SK-N-SH (cell line): ENCODE measurements at regions not wholly inside any gene's neighbourhood (a gene's known extent, or its start where the extent isn't known, plus 50 kb on each side); places are given as distances from the start of the nearest gene placed in this dataset.

Source experiments
- CTCF ChIA-PET: fragments of 300-600, 350-600 bp; formaldehyde crosslinking; extraction: SDS; loops from one replicate; lab custom pipeline; 2021; lab: Yijun Ruan, JAX
- POLR2A ChIA-PET: fragments of 350-600 bp; sonication (Branson Sonifier 250); formaldehyde crosslinking; extraction: SDS; loops from one replicate; lab custom pipeline; 2020; ENCODE audit warnings: antibody characterized with exemption, inconsistent platforms; lab: Yijun Ruan, JAX
- DNase-seq: peaks from one replicate; pipeline ENCODE4 v3.0.0; 2012
- H2AFZ ChIP-seq: fragments of 200-600 bp; sonication (generic); 2 replicates; pipeline ENCODE4 v1.8.1; 2016; ENCODE audit warnings: antibody characterized with exemption, mild to moderate bottlenecking, low read depth
- H3F3A ChIP-seq: fragments of 200-600 bp; sonication (generic); replicated peaks from 2 replicates; pipeline ENCODE3; 2016; ENCODE audit warnings: antibody characterized with exemption, mild to moderate bottlenecking; ENCODE audit not compliant: insufficient read depth
- H3K27ac ChIP-seq, 2 experiments: fragments of 200-500 bp in 1 of 2; fragments of 200-600 bp in 1 of 2; sonication (Bioruptor generic) in 1 of 2; sonication (generic), shearing (Covaris generic) in 1 of 2; 2 replicates each; pipeline versions ENCODE4 v1.5.1 to v1.6.1; 2014 to 2016; ENCODE audit warnings: low read depth in 2 of 2, inconsistent platforms in 1 of 2, low read length in 1 of 2, mild to moderate bottlenecking in 1 of 2, mixed read lengths in 1 of 2
- H3K27me3 ChIP-seq: fragments of 200-600 bp; sonication (generic), shearing (Covaris generic); 2 replicates; pipeline ENCODE4 v1.6.1; 2016; ENCODE audit warnings: mixed run types; ENCODE audit not compliant: insufficient read depth
- H3K36me3 ChIP-seq, 2 experiments: fragments of 200-500 bp in 1 of 2; fragments of 200-600 bp in 1 of 2; sonication (Bioruptor generic) in 1 of 2; sonication (generic) in 1 of 2; replicated peaks in 1 of 2; 2 replicates each; pipeline versions ENCODE3 to v1.5.1; 2014 to 2016; ENCODE audit warnings: low read length in 1 of 2, mild to moderate bottlenecking in 1 of 2; ENCODE audit not compliant: insufficient read depth in 2 of 2, control insufficient read depth in 1 of 2
- H3K4me1 ChIP-seq, 2 experiments: fragments of 200-500 bp in 1 of 2; fragments of 200-600 bp in 1 of 2; sonication (Bioruptor generic) in 1 of 2; sonication (generic), shearing (Covaris generic) in 1 of 2; 2 replicates each; pipeline versions ENCODE4 v1.5.1 to v1.6.1; 2014 to 2016; ENCODE audit warnings: low read depth in 1 of 2, low read length in 1 of 2, mixed run types in 1 of 2; ENCODE audit not compliant: insufficient read depth in 2 of 2, control insufficient read depth in 1 of 2
- H3K4me2 ChIP-seq: fragments of 200-600 bp; sonication (generic), shearing (Covaris generic); 2 replicates; pipeline ENCODE4 v1.6.1; 2017; ENCODE audit warnings: mixed run types
- H3K4me3 ChIP-seq, 2 experiments: fragments of 200-500 bp in 1 of 2; fragments of 200-600 bp in 1 of 2; sonication (Bioruptor generic) in 1 of 2; sonication (generic), shearing (Covaris generic) in 1 of 2; 2 replicates each; pipeline versions ENCODE4 v1.5.1 to v1.8.1; 2014 to 2016; ENCODE audit warnings: low read depth in 2 of 2, inconsistent platforms in 1 of 2, low read length in 1 of 2, mild to moderate bottlenecking in 1 of 2, mixed read lengths in 1 of 2, moderate library complexity in 1 of 2
- H3K79me2 ChIP-seq: fragments of 200-600 bp; sonication (generic); 2 replicates; pipeline ENCODE4 v1.8.1; 2017; ENCODE audit warnings: mild to moderate bottlenecking; ENCODE audit not compliant: insufficient read depth
- H3K9ac ChIP-seq: fragments of 200-600 bp; sonication (generic); 2 replicates; pipeline ENCODE4 v1.6.1; 2017; ENCODE audit warnings: mixed run types
- H3K9me2 ChIP-seq: fragments of 200-600 bp; sonication (generic); 2 replicates; pipeline ENCODE4 v1.6.1; 2017; ENCODE audit warnings: mixed run types
- H3K9me3 ChIP-seq: fragments of 200-600 bp; sonication (generic); 2 replicates; pipeline ENCODE4 v1.6.1; 2017; ENCODE audit warnings: mixed run types, mild to moderate bottlenecking, moderate library complexity
- H4K20me1 ChIP-seq: fragments of 200-600 bp; sonication (generic); 2 replicates; pipeline ENCODE4 v1.6.1; 2017; ENCODE audit warnings: mild to moderate bottlenecking, mixed run types; ENCODE audit not compliant: insufficient read depth
- CHD2 ChIP-seq: fragments of 150-350 bp; IDR thresholded peaks from 2 replicates; pipeline ENCODE4 v1.6.1; 2018; ENCODE audit warnings: low read length; ENCODE audit not compliant: partially characterized antibody
- MXI1 ChIP-seq: IDR thresholded peaks from 2 replicates; pipeline ENCODE4 v1.6.1; 2012; ENCODE audit warnings: mild to moderate bottlenecking, low read depth, low read length, improper control_type of control experiment
- RAD21 ChIP-seq: IDR thresholded peaks from 2 replicates; pipeline ENCODE4 v1.6.1; 2012; ENCODE audit warnings: mild to moderate bottlenecking, low read length
- RCOR1 ChIP-seq: fragments of 150-350 bp; IDR thresholded peaks from 2 replicates; pipeline ENCODE4 v1.6.1; 2017; ENCODE audit warnings: antibody characterized with exemption, low read length
- REST ChIP-seq: IDR thresholded peaks from 2 replicates; pipeline ENCODE4 v1.6.1; 2012; ENCODE audit warnings: mild to moderate bottlenecking, low read depth, low read length, moderate library complexity
- SIN3A ChIP-seq: IDR thresholded peaks from 2 replicates; pipeline ENCODE4 v1.6.1; 2012; ENCODE audit warnings: low read depth, mild to moderate bottlenecking, low read length, moderate library complexity, borderline replicate concordance
- USF1 ChIP-seq: IDR thresholded peaks from 2 replicates; pipeline ENCODE4 v1.4.0; 2012; ENCODE audit warnings: low read depth, borderline replicate concordance
- ZBTB33 ChIP-seq: IDR thresholded peaks from 2 replicates; pipeline ENCODE4 v1.4.0; 2012; ENCODE audit warnings: low read depth, borderline replicate concordance
- WGBS: methylation state at CpG from one replicate; pipeline ENCODE4 v1.1.6; 2017; ENCODE audit warnings: low lambda C conversion rate; 5-methylcytosine and 5-hydroxymethylcytosine counted together

- TF ChIP-seq REST (no peak), RCOR1 (no peak)
These were observed 274.0 kb downstream of the TSHZ3 start (continued) for GRCh38 chr19:31075146-31075655.

GRCh38 chr19:31074199-31075125, 274.8 kb downstream of the TSHZ3 start:
- CTCF ChIA-PET = no interaction called here
- no peaks in the 10 kb centered on the region for H4K20me1 ChIP-seq
- peaks cover 0 to 3% of the 10 kb centered on the region in 2 experiments; a peak in 1 of 4 replicates for H3K4me1 ChIP-seq
- H3K9me3 ChIP-seq = no peaks in the 10 kb centered on the region
- no peak overlapping the region for H2AFZ ChIP-seq
- H3K27ac ChIP-seq = no peak overlapping the region
- H3F3A ChIP-seq = no peaks in the 10 kb centered on the region
- no peak for DNase-seq
- H3K36me3 ChIP-seq = no peaks in the 10 kb centered on the region
- no peak overlapping the region for H3K4me3 ChIP-seq
- 42% methylated on average over 13 of the region's 13 CpGs for WGBS
- POLR2A ChIA-PET = no interaction called here
- H3K4me2 ChIP-seq = no peak overlapping the region
- no peaks in the 10 kb centered on the region for H3K79me2 ChIP-seq
- TF ChIP-seq CHD2 = no peak
- TF ChIP-seq RAD21 = no peak
- TF ChIP-seq SIN3A = no peak
- no peak for TF ChIP-seq RCOR1
- no peak for TF ChIP-seq ZBTB33
- no peak for TF ChIP-seq MXI1
- TF ChIP-seq USF1 = no peak
- no peak overlapping the region for H3K9ac ChIP-seq
- no peaks in the 10 kb centered on the region for H3K27me3 ChIP-seq
- no peaks in the 10 kb centered on the region for H3K9me2 ChIP-seq
